IgD-negative memory B cell (primary cell): ENCODE measurements at regions not wholly inside any gene's neighbourhood (a gene's known extent, or its start where the extent isn't known, plus 50 kb on each side); places are given as distances from the start of the nearest gene placed in this dataset.

ENCODE experiments used
- H3K27ac Mint-ChIP-seq, 3 donors: one replicate each; pipeline ENCODE4 v1.8.0; 2020 to 2022; ENCODE audit warnings: mild to moderate bottlenecking in 3 of 3, mixed read lengths in 3 of 3, moderate library complexity in 1 of 3
- H3K27me3 Mint-ChIP-seq: one replicate; pipeline ENCODE4 v1.8.0; 2021; ENCODE audit warnings: mixed read lengths
- H3K36me3 Mint-ChIP-seq: one replicate; pipeline ENCODE4 v1.8.0; 2020; ENCODE audit warnings: mild to moderate bottlenecking, mixed read lengths
- H3K4me1 Mint-ChIP-seq, 3 donors: one replicate each; pipeline ENCODE4 v1.8.0; 2020 to 2022; ENCODE audit warnings: mixed read lengths in 3 of 3, mild to moderate bottlenecking in 1 of 3
- H3K4me3 Mint-ChIP-seq, 4 donors: one replicate each; pipeline ENCODE4 v1.8.0; 2020 to 2022; ENCODE audit warnings: mild to moderate bottlenecking in 4 of 4, mixed read lengths in 4 of 4, moderate library complexity in 3 of 4
- H3K9me3 Mint-ChIP-seq, 3 donors: one replicate each; pipeline ENCODE4 v1.8.0; 2020 to 2021; ENCODE audit warnings: mixed read lengths in 3 of 3, mild to moderate bottlenecking in 1 of 3

DNA sequence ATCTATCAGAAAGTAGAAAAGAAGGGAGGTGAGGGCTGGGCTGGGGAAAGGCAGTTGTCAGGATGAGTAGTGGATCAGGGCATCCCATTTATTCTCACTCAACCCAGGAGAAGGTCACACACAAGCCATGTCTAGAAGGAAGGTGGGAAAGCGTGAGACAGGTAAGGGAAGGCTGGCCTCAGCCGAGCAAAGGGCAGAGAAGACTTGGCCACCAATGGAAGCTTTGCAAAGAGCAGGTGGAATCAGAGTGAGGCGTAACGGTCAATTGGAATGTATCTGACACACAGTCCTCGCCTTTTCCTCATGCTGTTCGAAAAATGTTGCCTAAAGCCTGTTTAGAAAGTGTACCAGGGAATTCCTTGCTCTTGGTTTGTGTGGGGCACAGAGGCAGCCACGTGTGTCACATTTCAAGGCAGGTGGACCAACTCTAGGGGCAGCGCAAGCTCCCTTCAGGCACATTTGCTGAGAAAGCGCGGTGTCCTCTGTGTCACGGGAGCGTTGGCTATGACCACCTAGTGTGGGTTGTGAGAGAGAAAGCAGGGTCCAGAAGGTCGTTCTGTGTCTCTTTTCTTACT lies 118.8 kb upstream of the SPATA13 start:
- H3K9me3 Mint-ChIP-seq = peaks cover 2 to 4% (median 2%) of the 10 kb centered on the region in 3 donors
- H3K27me3 Mint-ChIP-seq = peaks cover 18% of the 10 kb centered on the region
- peak overlapping the region in 1 of 3 donors; percentile 80 for H3K27ac Mint-ChIP-seq
- no peaks in the 10 kb centered on the region for H3K4me1 Mint-ChIP-seq
- H3K36me3 Mint-ChIP-seq = no peaks in the 10 kb centered on the region
- H3K4me3 Mint-ChIP-seq = no peak overlapping the region

GRCh38 chr13:24042710-24043440 lies 117.6 kb upstream of the SPATA13 start:
- no peaks in the 10 kb centered on the region for H3K36me3 Mint-ChIP-seq
- H3K4me1 Mint-ChIP-seq = no peaks in the 10 kb centered on the region
- peaks cover 5 to 7% (median 5%) of the 10 kb centered on the region in 3 donors for H3K9me3 Mint-ChIP-seq
- H3K4me3 Mint-ChIP-seq = no peak overlapping the region
- H3K27ac Mint-ChIP-seq = no peak overlapping the region
- peaks cover 21% of the 10 kb centered on the region for H3K27me3 Mint-ChIP-seq

GRCh38 chr13:24043590-24044350 lies 116.8 kb upstream of the SPATA13 start:
- Mint-ChIP-seq H3K36me3 (no peaks in the 10 kb centered on the region), H3K27ac (no peak overlapping the region), H3K4me1 (no peaks in the 10 kb centered on the region), H3K4me3 (no peak overlapping the region), H3K9me3 (peaks cover 5 to 7% (median 5%) of the 10 kb centered on the region in 3 donors), H3K27me3 (peaks cover 17% of the 10 kb centered on the region)

GRCh38 chr13:24045597-24045996 lies 114.9 kb upstream of the SPATA13 start:
- peaks cover 24% of the 10 kb centered on the region for H3K27me3 Mint-ChIP-seq
- H3K4me1 Mint-ChIP-seq = no peaks in the 10 kb centered on the region
- peaks cover 5 to 7% (median 5%) of the 10 kb centered on the region in 3 donors for H3K9me3 Mint-ChIP-seq
- no peak overlapping the region for H3K27ac Mint-ChIP-seq
- no peaks in the 10 kb centered on the region for H3K36me3 Mint-ChIP-seq
- no peak overlapping the region for H3K4me3 Mint-ChIP-seq

DNA sequence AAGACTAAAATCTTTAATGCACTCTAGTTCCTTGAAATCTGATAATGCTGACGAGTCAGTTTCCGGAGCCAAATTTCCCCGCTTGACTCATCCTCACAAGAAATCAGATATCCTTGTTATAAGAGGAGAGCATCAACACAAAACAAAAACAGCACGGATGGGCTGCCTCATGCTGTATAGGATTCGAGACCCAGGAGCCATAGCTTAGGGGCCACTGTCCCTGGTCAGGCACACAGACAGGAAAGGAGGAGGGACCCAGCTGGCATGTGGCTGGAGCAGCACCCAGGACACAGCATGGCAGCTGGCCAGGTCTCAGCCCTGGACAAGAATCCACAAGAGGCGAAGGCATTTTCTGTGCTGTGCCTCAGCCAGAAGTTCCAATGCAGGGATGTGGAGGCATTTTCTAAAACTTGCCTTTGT lies 110.2 kb upstream of the SPATA13 start:
- no peak overlapping the region for H3K27ac Mint-ChIP-seq
- peaks cover 32% of the 10 kb centered on the region for H3K27me3 Mint-ChIP-seq
- H3K9me3 Mint-ChIP-seq = peaks cover 5 to 7% (median 5%) of the 10 kb centered on the region in 3 donors
- H3K4me3 Mint-ChIP-seq = no peak overlapping the region
- peaks cover 0 to 7% (median 7%) of the 10 kb centered on the region in 3 donors for H3K4me1 Mint-ChIP-seq
- H3K36me3 Mint-ChIP-seq = no peaks in the 10 kb centered on the region

DNA sequence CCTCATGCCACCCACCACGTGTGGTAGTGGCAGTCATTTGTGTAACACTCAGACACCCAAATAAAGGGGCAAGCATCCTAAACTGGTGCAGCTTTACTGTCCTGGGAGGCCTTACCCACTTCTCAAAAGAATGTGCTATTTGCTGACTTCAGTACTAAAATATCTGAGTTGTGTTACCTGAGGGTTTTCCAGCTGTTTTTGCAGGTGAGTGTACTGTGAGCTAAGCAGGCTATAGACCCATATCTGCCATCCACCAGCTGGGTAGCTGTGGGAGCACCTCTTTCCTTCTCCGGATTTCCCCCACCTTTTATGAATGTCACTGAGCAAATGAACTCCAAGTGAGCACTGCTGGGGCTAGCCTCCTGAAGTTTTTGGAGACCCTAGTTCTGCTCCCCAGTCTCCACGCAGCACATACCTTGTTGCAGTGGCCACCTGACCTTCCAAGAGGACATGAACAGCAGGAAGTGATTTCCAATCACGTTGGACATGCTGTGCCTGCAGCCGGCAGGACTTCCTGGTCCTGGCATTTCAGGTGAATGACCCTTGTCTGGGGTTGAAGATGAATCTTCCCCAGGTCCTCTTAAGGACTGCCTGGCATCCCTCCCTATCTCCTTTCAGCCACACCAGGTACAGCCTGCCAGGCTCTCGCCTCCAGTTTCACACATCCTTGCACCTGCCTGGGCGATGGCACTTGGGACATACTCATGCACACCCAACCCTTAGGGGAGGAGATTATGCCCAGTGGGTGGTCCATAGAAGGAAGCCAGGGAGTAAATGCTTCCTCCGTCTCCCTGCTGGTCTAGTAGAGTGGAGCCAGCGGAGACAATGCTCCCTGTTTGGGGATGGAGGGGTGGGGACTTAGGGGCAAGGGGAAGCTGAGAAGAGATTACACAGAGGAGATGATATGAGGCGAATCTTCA lies 109.5 kb upstream of the SPATA13 start:
- peaks cover 0 to 7% (median 7%) of the 10 kb centered on the region in 3 donors for H3K4me1 Mint-ChIP-seq
- peaks cover 32% of the 10 kb centered on the region for H3K27me3 Mint-ChIP-seq
- no peak overlapping the region for H3K4me3 Mint-ChIP-seq
- no peaks in the 10 kb centered on the region for H3K36me3 Mint-ChIP-seq
- no peak overlapping the region for H3K27ac Mint-ChIP-seq
- H3K9me3 Mint-ChIP-seq = peaks cover 5 to 7% (median 5%) of the 10 kb centered on the region in 3 donors

GRCh38 chr13:24052547-24053518 lies 107.7 kb upstream of the SPATA13 start:
- Mint-ChIP-seq H3K27me3 (peaks cover 21% of the 10 kb centered on the region), H3K27ac (no peak overlapping the region), H3K36me3 (no peaks in the 10 kb centered on the region)

GRCh38 chr13:24053519-24054251 lies 106.8 kb upstream of the SPATA13 start:
- Mint-ChIP-seq H3K36me3 (no peaks in the 10 kb centered on the region), H3K27me3 (peaks cover 21% of the 10 kb centered on the region), H3K27ac (no peak overlapping the region)

More at GRCh38 chr13:24052547-24053518, 107.7 kb upstream of the SPATA13 start:
- Mint-ChIP-seq H3K4me1 (peaks cover 0 to 7% (median 7%) of the 10 kb centered on the region in 3 donors), H3K4me3 (peak overlapping the region in 1 of 4 donors; percentile 41), H3K9me3 (no peaks in the 10 kb centered on the region)

DNA sequence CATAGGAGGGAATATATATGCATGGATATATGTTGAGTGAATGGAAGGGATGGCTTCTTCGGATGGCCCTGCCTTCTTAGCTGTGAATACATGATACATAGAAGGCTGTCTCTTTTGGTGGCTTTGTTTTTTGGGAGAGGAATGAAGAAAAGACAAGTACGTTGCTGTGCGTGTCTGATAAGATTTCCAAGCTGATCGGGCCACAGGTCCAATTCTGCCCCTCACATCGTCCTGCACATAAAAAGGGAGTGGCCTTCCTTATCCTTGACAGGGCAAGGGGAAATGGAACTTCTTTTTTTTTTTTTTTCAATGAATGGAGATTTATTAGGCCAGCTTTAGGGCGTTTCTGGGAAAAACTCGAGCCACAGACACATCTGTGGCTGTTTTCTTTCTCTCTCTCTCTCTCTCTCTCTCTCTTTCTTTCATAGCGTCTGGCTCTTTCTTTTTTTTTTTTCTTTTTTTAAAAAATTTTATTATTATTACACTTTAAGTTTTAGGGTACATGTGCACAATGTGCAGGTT lies 103.8 kb upstream of the SPATA13 start:
- H3K4me3 Mint-ChIP-seq = no peak overlapping the region
- H3K27ac Mint-ChIP-seq = no peak overlapping the region
- no peaks in the 10 kb centered on the region for H3K9me3 Mint-ChIP-seq
- H3K27me3 Mint-ChIP-seq = peaks cover 7% of the 10 kb centered on the region
- no peaks in the 10 kb centered on the region for H3K36me3 Mint-ChIP-seq
- H3K4me1 Mint-ChIP-seq = peaks cover 0 to 12% (median 9%) of the 10 kb centered on the region in 3 donors

More at GRCh38 chr13:24053519-24054251, 106.8 kb upstream of the SPATA13 start:
- Mint-ChIP-seq H3K9me3 (no peaks in the 10 kb centered on the region), H3K4me3 (no peak overlapping the region), H3K4me1 (peaks cover 0 to 7% (median 7%) of the 10 kb centered on the region in 3 donors)

DNA sequence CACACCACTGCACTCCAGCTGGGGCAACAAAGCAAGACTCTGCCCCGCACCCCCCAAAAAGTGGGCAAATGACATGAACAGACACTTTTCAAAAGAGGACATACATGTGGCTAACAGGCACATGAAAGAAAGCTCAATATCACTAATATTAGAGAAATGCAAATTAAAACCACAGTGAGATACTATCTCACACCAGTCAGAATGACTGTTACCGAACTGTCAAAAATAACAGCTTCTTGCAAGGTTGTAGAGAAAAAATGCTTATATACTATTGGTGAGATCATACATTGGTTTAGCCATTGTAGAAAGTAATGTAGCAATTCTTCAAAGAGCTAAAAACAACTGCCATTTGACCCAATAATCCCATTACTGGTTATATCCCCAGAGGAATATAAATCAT lies 99.5 kb upstream of the SPATA13 start:
- Mint-ChIP-seq H3K27me3 (no peaks in the 10 kb centered on the region), H3K4me1 (peaks cover 0 to 6% (median 2%) of the 10 kb centered on the region in 3 donors), H3K36me3 (no peaks in the 10 kb centered on the region), H3K4me3 (no peak overlapping the region), H3K27ac (no peak overlapping the region), H3K9me3 (no peaks in the 10 kb centered on the region)

GRCh38 chr13:24063281-24063877 lies 97.1 kb upstream of the SPATA13 start:
- peaks cover 0 to 6% (median 2%) of the 10 kb centered on the region in 3 donors for H3K4me1 Mint-ChIP-seq
- no peaks in the 10 kb centered on the region for H3K27me3 Mint-ChIP-seq
- no peaks in the 10 kb centered on the region for H3K9me3 Mint-ChIP-seq
- H3K27ac Mint-ChIP-seq = no peak overlapping the region
- no peak overlapping the region for H3K4me3 Mint-ChIP-seq
- H3K36me3 Mint-ChIP-seq = no peaks in the 10 kb centered on the region

DNA sequence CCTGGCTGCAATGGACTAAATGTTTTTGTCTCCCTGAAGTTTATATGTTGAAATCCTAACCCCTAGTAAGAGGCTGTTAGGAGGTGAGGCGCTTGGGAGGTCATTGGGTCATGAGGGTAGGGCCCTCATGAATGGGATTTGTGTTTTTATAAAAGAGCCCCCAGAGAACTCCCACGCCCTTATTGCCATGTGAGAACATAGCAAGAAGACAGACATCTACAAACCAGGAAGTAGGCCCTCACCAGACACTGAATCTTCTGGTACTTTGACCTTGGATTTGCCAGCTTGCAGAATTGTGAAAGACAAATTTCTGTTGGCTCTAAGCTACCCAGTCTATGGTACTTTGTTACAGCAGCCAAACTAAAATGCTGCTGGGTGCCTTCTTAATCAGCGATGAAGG lies 96.1 kb upstream of the SPATA13 start:
- Mint-ChIP-seq H3K27ac (no peak overlapping the region), H3K4me1 (peaks cover 0 to 4% (median 2%) of the 10 kb centered on the region in 3 donors)

More for the DNA sequence above, 96.1 kb upstream of the SPATA13 start:
- H3K4me3 Mint-ChIP-seq = no peak overlapping the region
- H3K27me3 Mint-ChIP-seq = no peaks in the 10 kb centered on the region
- H3K9me3 Mint-ChIP-seq = no peaks in the 10 kb centered on the region
- no peaks in the 10 kb centered on the region for H3K36me3 Mint-ChIP-seq
